ENCODE measurements at regions not wholly inside any gene's neighbourhood (a gene's known extent, or its start where the extent isn't known, plus 50 kb on each side); places are given as distances from the start of the nearest gene placed in this dataset.

DNA sequence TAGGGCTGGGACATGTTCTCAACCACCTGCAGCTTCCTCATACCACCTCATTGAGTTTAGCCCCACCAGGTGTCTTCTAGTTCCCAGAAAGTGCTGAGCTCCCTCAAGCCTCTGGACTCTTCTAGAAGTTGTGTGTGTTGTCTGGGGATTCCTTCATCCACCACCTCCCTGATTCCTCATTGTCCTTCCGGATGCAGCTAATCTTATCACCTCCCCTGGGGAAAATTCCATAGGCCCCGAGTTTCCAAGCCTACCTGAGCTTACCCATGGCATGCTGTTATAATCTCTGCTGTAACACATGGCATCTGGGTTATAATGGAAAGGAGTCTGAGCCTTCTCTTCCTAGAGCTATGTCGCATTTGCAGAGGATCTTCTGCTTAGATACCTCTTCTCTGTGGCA is 243.5 kb upstream of the SDK2 start:
- TF ChIP-seq, protein P1, sequence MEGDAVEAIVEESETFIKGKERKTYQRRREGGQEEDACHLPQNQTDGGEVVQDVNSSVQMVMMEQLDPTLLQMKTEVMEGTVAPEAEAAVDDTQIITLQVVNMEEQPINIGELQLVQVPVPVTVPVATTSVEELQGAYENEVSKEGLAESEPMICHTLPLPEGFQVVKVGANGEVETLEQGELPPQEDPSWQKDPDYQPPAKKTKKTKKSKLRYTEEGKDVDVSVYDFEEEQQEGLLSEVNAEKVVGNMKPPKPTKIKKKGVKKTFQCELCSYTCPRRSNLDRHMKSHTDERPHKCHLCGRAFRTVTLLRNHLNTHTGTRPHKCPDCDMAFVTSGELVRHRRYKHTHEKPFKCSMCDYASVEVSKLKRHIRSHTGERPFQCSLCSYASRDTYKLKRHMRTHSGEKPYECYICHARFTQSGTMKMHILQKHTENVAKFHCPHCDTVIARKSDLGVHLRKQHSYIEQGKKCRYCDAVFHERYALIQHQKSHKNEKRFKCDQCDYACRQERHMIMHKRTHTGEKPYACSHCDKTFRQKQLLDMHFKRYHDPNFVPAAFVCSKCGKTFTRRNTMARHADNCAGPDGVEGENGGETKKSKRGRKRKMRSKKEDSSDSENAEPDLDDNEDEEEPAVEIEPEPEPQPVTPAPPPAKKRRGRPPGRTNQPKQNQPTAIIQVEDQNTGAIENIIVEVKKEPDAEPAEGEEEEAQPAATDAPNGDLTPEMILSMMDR (IDR thresholded peaks at IDR 0.05; ENCODE audit: low read depth, low read length): no peak
- TF ChIP-seq EZH2phosphoT487 (IDR thresholded peaks at IDR 0.05; ENCODE audit: low read depth): no peak

Measured in OCI-LY3 (cell line).